HEK293 (cell line): ENCODE measurements at regions not wholly inside any gene's neighbourhood (a gene's known extent, or its start where the extent isn't known, plus 50 kb on each side); places are given as distances from the start of the nearest gene placed in this dataset.

Source experiments
- CTCF ChIA-PET: fragments of 350-600 bp; formaldehyde crosslinking; extraction: SDS; loops from one replicate; lab custom pipeline; 2021; ENCODE audit warnings: antibody characterized with exemption; lab: Yijun Ruan, JAX
- POLR2A ChIA-PET: fragments of 300-600 bp; formaldehyde crosslinking; extraction: SDS; loops from one replicate; lab custom pipeline; 2020; ENCODE audit warnings: antibody characterized with exemption, inconsistent platforms; lab: Yijun Ruan, JAX
- H3K27ac ChIP-seq: fragments of 200-500 bp; sonication (Bioruptor generic); 2 replicates; pipeline ENCODE4 v1.5.1; 2014; ENCODE audit warnings: low read depth, low read length, control low read depth, inconsistent platforms; ENCODE audit errors: extremely low read depth
- H3K36me3 ChIP-seq, 2 experiments: fragments of 200-500 bp in 1 of 2; sonication (Bioruptor generic) in 1 of 2; 1 replicate in 1 of 2; 2 replicates in 1 of 2; pipeline ENCODE4 v1.5.1; 2014 to 2017; ENCODE audit warnings: inconsistent platforms in 2 of 2, low read length in 2 of 2; ENCODE audit not compliant: control insufficient read depth in 2 of 2, insufficient read depth in 1 of 2
- H3K4me1 ChIP-seq: fragments of 200-500 bp; sonication (Bioruptor generic); 2 replicates; pipeline ENCODE4 v1.5.1; 2014; ENCODE audit warnings: mild to moderate bottlenecking, low read length, inconsistent platforms; ENCODE audit not compliant: control insufficient read depth, insufficient read depth
- H3K4me3 ChIP-seq: 2 replicates; pipeline ENCODE4 v1.5.1; 2011; ENCODE audit warnings: low read depth, mild to moderate bottlenecking, control low read depth, low read length, moderate library complexity
- H3K9me3 ChIP-seq: fragments of 200-500 bp; sonication (Bioruptor generic); 2 replicates; pipeline ENCODE4 v1.5.1; 2014; ENCODE audit warnings: low read depth, low read length, inconsistent platforms; ENCODE audit not compliant: control insufficient read depth, insufficient read depth
- BCL6B ChIP-seq: fragments of 450-650 bp; formaldehyde crosslinking; IDR thresholded peaks from 2 replicates; pipeline ENCODE4 v1.5.1; 2017; ENCODE audit warnings: missing biosample characterization, missing genetic modification characterization
- CTCF ChIP-seq: fragments of 450-650 bp; formaldehyde crosslinking; IDR thresholded peaks from 2 replicates; pipeline ENCODE4 v1.5.1; 2016; ENCODE audit warnings: missing biosample characterization, missing genetic modification characterization
- GLIS1 ChIP-seq: fragments of 450-650 bp; formaldehyde crosslinking; IDR thresholded peaks from 2 replicates; pipeline ENCODE4 v1.5.1; 2016; ENCODE audit warnings: missing biosample characterization, missing genetic modification characterization
- HOXA7 ChIP-seq: sonication (generic); formaldehyde crosslinking; IDR thresholded peaks from 2 replicates; pipeline ENCODE4 v1.8.1; 2022; ENCODE audit warnings: missing genetic modification reagents, borderline replicate concordance
- ZBTB49 ChIP-seq: fragments of 450-650 bp; formaldehyde crosslinking; IDR thresholded peaks from 2 replicates; pipeline ENCODE4 v1.5.1; 2016; ENCODE audit warnings: missing biosample characterization, missing genetic modification characterization, low read depth
- ZIC2 ChIP-seq: fragments of 450-650 bp; formaldehyde crosslinking; IDR thresholded peaks from 2 replicates; pipeline ENCODE4 v1.5.1; 2016; ENCODE audit warnings: missing biosample characterization, missing genetic modification characterization
- ZNF114 ChIP-seq: fragments of 450-650 bp; formaldehyde crosslinking; IDR thresholded peaks from 2 replicates; pipeline ENCODE4 v1.5.0; 2017; ENCODE audit warnings: missing biosample characterization, missing genetic modification characterization
- ZNF148 ChIP-seq: fragments of 450-650 bp; formaldehyde crosslinking; IDR thresholded peaks from 2 replicates; pipeline ENCODE4 v1.5.0; 2017; ENCODE audit warnings: missing biosample characterization, missing genetic modification characterization, borderline replicate concordance
- ZNF214 ChIP-seq: fragments of 450-650 bp; formaldehyde crosslinking; IDR thresholded peaks from 2 replicates; pipeline ENCODE4 v1.5.1; 2017; ENCODE audit warnings: missing biosample characterization, mild to moderate bottlenecking, missing genetic modification characterization, borderline replicate concordance
- ZNF248 ChIP-seq: fragments of 450-650 bp; formaldehyde crosslinking; IDR thresholded peaks from 2 replicates; pipeline ENCODE4 v1.5.1; 2017; ENCODE audit warnings: missing biosample characterization, missing genetic modification characterization
- ZNF280D ChIP-seq: fragments of 450-650 bp; formaldehyde crosslinking; IDR thresholded peaks from 2 replicates; pipeline ENCODE4 v1.5.1; 2016; ENCODE audit warnings: missing biosample characterization, missing genetic modification characterization
- ZNF292 ChIP-seq: fragments of 450-650 bp; formaldehyde crosslinking; IDR thresholded peaks from 2 replicates; pipeline ENCODE4 v1.5.1; 2016; ENCODE audit warnings: low read depth, missing biosample characterization, missing genetic modification characterization, borderline replicate concordance
- ZNF404 ChIP-seq: fragments of 450-650 bp; formaldehyde crosslinking; IDR thresholded peaks from 2 replicates; pipeline ENCODE4 v1.5.1; 2017; ENCODE audit warnings: missing biosample characterization, missing genetic modification characterization
- ZNF560 ChIP-seq: fragments of 450-650 bp; formaldehyde crosslinking; IDR thresholded peaks from 2 replicates; pipeline ENCODE4 v1.5.1; 2017; ENCODE audit warnings: missing biosample characterization, missing genetic modification characterization, borderline replicate concordance
- ZNF561 ChIP-seq: fragments of 450-650 bp; IDR thresholded peaks from 2 replicates; pipeline ENCODE4 v1.5.1; 2018; ENCODE audit warnings: missing biosample characterization, missing genetic modification characterization, borderline replicate concordance
- ZNF707 ChIP-seq: fragments of 450-650 bp; formaldehyde crosslinking; IDR thresholded peaks from 2 replicates; pipeline ENCODE4 v1.5.1; 2016; ENCODE audit warnings: missing biosample characterization, missing genetic modification characterization
- ZNF830 ChIP-seq: fragments of 450-650 bp; IDR thresholded peaks from 2 replicates; pipeline ENCODE4 v1.5.0; 2018; ENCODE audit warnings: missing biosample characterization, missing genetic modification characterization, low read depth, mild to moderate bottlenecking, moderate library complexity
- ZSCAN30 ChIP-seq: fragments of 450-650 bp; IDR thresholded peaks from 2 replicates; pipeline ENCODE4 v1.5.1; 2018; ENCODE audit warnings: missing biosample characterization, mild to moderate bottlenecking, missing genetic modification characterization, moderate library complexity

GRCh38 chr2:134029418-134029817, 224.5 kb upstream of the MGAT5 start:
- Histone ChIP-seq H3K36me3 (no peaks in the 10 kb centered on the region), H3K27ac (no peak overlapping the region), H3K4me1 (no peaks in the 10 kb centered on the region), H3K4me3 (no peak overlapping the region), H3K9me3 (no peaks in the 10 kb centered on the region)
- TF ChIP-seq ZNF830 (tag by site-specific recombination) = no peak
- no peak for TF ChIP-seq ZBTB49 (tag by site-specific recombination)
- ChIA-PET CTCF (no interaction called here), POLR2A (no interaction called here)

GRCh38 chr2:134031539-134031938, 222.3 kb upstream of the MGAT5 start:
- CTCF ChIA-PET = no interaction called here
- H3K4me1 ChIP-seq = no peaks in the 10 kb centered on the region
- no peaks in the 10 kb centered on the region for H3K36me3 ChIP-seq
- H3K27ac ChIP-seq = no peak overlapping the region
- H3K4me3 ChIP-seq = no peak overlapping the region
- POLR2A ChIA-PET = no interaction called here
- no peak for TF ChIP-seq ZNF280D
- TF ChIP-seq ZNF404 (tag by site-specific recombination) = no peak
- TF ChIP-seq CTCF (tag by site-specific recombination) = no peak
- TF ChIP-seq ZNF214 (tag by site-specific recombination) = no peak
- TF ChIP-seq BCL6B (tag by site-specific recombination) = no peak
- TF ChIP-seq ZNF148 (tag by site-specific recombination) = no peak
- no peak for TF ChIP-seq ZNF561
- no peak for TF ChIP-seq HOXA7
- TF ChIP-seq ZIC2 (tag by site-specific recombination) = no peak
- TF ChIP-seq ZNF114 (tag by site-specific recombination) = no peak
- TF ChIP-seq ZNF560 (tag by site-specific recombination) = no peak
- TF ChIP-seq ZNF292 = no peak
- TF ChIP-seq ZNF248 (tag by site-specific recombination) = no peak
- no peak for TF ChIP-seq ZSCAN30
- TF ChIP-seq GLIS1 (tag by site-specific recombination) = no peak
- no peak for TF ChIP-seq ZNF707 (tag by site-specific recombination)
- no peaks in the 10 kb centered on the region for H3K9me3 ChIP-seq
